GM12874 (cell line): ENCODE measurements at regions not wholly inside any gene's neighbourhood (a gene's known extent, or its start where the extent isn't known, plus 50 kb on each side); places are given as distances from the start of the nearest gene placed in this dataset.

Experiments used
- TF ChIP-seq, protein P1 (sequence below): IDR thresholded peaks from 2 replicates; pipeline ENCODE4 v1.5.1; 2011; ENCODE audit warnings: low read depth, mild to moderate bottlenecking, control low read depth, low read length, moderate library complexity; ENCODE audit not compliant: insufficient read depth

DNA sequence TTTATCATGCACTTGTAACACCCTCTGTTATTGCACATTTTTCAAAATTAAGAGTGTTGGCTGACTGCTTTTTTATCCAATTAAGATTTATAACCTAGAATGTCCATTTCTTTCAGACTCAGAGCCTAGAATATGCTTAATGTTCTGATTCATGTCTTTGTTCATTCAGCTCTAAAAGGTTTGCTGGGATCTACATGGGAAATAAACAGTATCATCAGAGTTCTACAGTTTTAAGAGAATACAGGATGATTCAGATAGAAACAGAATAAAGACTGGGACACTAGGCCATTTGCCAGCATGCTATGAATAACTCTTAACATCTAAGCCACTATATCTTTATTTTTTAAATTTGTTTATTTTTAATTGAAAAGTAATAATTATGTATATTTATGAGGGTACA, 713.7 kb upstream of the CHAC2 start:
- TF ChIP-seq, protein P1, sequence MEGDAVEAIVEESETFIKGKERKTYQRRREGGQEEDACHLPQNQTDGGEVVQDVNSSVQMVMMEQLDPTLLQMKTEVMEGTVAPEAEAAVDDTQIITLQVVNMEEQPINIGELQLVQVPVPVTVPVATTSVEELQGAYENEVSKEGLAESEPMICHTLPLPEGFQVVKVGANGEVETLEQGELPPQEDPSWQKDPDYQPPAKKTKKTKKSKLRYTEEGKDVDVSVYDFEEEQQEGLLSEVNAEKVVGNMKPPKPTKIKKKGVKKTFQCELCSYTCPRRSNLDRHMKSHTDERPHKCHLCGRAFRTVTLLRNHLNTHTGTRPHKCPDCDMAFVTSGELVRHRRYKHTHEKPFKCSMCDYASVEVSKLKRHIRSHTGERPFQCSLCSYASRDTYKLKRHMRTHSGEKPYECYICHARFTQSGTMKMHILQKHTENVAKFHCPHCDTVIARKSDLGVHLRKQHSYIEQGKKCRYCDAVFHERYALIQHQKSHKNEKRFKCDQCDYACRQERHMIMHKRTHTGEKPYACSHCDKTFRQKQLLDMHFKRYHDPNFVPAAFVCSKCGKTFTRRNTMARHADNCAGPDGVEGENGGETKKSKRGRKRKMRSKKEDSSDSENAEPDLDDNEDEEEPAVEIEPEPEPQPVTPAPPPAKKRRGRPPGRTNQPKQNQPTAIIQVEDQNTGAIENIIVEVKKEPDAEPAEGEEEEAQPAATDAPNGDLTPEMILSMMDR, result no peak

DNA sequence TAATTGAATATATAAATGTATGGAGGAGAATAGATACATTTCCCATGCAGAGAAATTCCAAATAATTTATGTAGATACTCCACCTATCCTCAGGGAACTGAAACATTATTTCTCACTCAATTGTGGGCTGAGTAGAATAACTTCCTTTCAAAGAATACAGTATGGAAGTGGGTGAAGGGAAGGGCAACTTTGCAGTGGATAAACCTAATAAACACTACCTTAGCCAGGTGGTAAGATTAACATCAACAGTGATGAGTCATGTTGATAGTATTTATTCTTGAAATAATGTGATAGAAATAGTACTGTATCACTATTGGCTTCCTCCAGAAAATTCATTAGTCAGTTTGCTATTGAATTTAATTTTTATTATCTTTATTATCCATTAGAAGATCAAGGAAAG, 716.4 kb upstream of the CHAC2 start:
- TF ChIP-seq, protein P1, result no peak

DNA sequence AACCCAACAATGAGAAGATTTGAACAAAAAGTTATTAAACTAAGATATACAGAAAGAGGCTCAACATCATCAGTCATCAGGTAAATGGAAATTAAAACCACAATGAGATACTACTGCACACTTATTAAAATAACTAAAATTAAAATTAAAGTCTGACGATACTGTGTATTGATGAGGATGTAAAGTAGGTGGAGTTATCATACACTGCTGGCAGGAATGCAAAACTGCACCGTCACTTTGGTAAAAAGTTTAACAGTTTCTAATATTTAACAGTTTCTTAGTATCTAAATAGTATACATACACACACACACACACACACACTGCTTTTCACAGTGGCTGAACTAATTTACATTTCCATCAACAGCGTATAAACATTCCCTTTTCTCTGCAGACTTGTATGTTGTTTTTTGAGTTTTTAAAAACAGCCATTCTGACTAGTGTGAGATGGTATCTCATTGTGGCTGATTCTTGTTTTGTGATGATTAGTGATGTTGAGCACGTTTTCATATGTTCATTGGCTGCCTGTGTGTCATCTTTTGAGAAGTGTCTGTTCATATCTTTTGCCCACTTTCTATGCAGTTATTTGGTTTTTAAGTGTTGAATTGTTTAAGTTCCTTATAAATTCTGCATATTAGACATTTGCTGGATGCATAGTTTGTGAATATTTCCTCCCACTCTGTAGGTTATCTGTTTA, 726.9 kb upstream of the CHAC2 start:
- TF ChIP-seq, protein P1, result no peak

GRCh38 chr2:53036196-53036595, 731.4 kb upstream of the CHAC2 start:
- TF ChIP-seq, protein P1, result no peak

DNA sequence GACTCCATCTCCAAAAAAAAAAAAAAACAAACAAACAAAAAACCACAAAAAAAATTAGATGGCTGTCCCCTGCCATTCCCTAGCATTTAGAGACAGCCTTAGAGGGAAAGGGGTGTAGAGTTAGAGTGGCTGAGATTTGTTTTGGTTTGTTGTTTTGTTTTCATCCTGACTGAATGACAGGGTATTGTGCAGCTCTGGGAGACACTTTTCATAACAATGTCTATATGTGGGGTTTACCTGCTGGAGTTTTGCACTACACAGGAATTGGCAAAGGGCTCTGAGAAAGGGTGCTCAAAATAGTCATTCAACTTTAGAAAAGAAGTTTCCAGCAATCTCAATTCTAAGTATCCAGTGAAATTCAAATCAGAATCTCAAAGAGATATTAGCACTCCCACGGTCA, 732.5 kb upstream of the CHAC2 start:
- TF ChIP-seq, protein P1, result no peak

GRCh38 chr2:53033411-53033810, 734.2 kb upstream of the CHAC2 start:
- TF ChIP-seq, protein P1, result no peak

DNA sequence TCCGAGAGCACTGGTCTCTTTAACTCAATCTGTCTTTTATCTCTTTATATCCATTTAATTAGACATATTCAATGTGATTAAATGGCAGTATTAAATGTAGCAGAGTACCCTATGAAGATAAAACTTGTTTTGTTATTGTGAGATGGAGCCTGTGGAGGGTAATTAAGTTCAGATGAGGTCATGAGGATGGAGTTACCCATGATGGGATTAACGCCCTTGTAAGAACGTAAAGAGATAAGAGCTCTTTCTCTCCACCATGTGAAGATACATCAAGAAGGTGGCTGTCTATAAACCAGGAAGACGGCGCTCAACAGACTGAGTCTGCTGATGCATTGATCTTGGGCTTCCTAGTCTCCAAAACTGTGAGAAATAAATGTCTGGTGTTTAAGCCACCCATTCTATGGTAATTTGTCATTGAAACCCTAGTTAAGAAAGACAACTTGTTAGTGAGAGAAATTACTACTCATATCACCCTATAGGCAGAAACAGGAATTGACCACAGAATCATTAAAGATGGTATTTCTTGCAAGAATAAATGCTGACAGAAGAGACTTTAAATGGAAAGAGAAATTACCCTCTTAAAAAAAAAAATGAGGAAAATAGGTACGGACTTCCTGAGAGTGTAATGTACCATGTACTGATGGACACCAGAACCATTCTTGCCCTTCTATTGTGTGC, 738.7 kb upstream of the CHAC2 start:
- TF ChIP-seq, protein P1, result no peak
